ENCODE measurements at regions not wholly inside any gene's neighbourhood (a gene's known extent, or its start where the extent isn't known, plus 50 kb on each side); places are given as distances from the start of the nearest gene placed in this dataset.

DNA sequence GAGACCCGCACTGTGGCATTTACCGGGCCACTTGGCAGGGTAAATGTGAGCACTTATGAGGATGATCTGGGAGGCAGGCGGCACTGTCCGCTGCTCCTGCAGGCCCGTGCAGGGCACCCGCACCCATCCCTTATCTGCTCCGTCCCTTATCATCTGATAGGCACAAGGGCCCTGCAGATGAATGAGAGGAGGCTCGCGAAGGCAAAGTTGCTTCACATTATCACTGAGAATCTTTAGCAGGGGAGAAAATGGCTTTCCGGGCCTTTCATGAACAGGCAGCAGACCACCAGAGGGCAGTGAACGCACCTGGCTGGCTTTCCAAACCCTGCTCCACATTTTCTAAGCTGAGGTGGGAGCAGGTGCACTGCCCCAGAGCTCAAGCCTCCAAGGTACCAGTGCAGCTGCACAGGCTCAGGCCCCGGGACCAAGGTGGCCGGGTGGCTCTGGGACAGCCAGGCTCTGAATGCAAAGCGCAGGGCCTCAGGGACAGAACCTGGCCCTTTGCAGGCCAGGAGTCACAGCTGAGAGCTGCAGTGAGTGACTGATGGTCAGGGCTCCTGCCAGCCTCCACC, 165.6 kb downstream of the SHANK2 start:
- intact Hi-C loops (cut with DNase I) = no loop called here
- Histone ChIP-seq H3K9me3 (no peaks in the 10 kb centered on the region), H3K27me3 (no peaks in the 10 kb centered on the region), H3K27ac (no peak overlapping the region), H3K4me3 (no peak overlapping the region), H3K36me3 (peaks cover 0 to 10% (median 3%) of the 10 kb centered on the region in 4 donors), H3K4me1 (no peaks in the 10 kb centered on the region)
- WGBS (ENCODE audit: insufficient coverage, low coverage, low lambda C conversion rate, missing lambda C conversion rate) = 24% methylated on average over 3 of the region's 14 CpGs
- TF ChIP-seq POLR2A (IDR thresholded peaks at IDR 0.05) (no peak), CTCF (IDR thresholded peaks at IDR 0.05) (peak; percentile 39 to 62 (median 52))
- peak in 1 of 3 donors; percentile 38 for DNase-seq
- ATAC-seq = peak; percentile 74 to 87 (median 83)

- 83% methylated on average over 2 of the region's 9 CpGs for WGBS (ENCODE audit: insufficient coverage, low coverage, low lambda C conversion rate, missing lambda C conversion rate)
- TF ChIP-seq CTCF (IDR thresholded peaks at IDR 0.05) (no peak), POLR2A (IDR thresholded peaks at IDR 0.05) (no peak)
These were observed 167.9 kb downstream of the SHANK2 start for GRCh38 chr11:71084306-71085012.

GRCh38 chr11:71083105-71083504, 169.3 kb downstream of the SHANK2 start:
- TF ChIP-seq CTCF (IDR thresholded peaks at IDR 0.05) (no peak), POLR2A (IDR thresholded peaks at IDR 0.05) (no peak)
- ATAC-seq (no peak), DNase-seq (no peak)
- Histone ChIP-seq H3K4me3 (no peak overlapping the region), H3K27ac (no peak overlapping the region), H3K4me1 (no peaks in the 10 kb centered on the region), H3K27me3 (no peaks in the 10 kb centered on the region), H3K9me3 (no peaks in the 10 kb centered on the region), H3K36me3 (no peaks in the 10 kb centered on the region)
- WGBS (ENCODE audit: insufficient coverage, low coverage, low lambda C conversion rate, missing lambda C conversion rate) = no CpG with 5 or more reads among the region's 4 CpGs
- intact Hi-C loops (cut with DNase I) = no loop called here

More at GRCh38 chr11:71084306-71085012, 167.9 kb downstream of the SHANK2 start:
- H3K36me3 ChIP-seq = no peaks in the 10 kb centered on the region
- H3K27me3 ChIP-seq = no peaks in the 10 kb centered on the region
- no peaks in the 10 kb centered on the region for H3K4me1 ChIP-seq
- ATAC-seq (no peak), DNase-seq (no peak)
- H3K27ac ChIP-seq = no peak overlapping the region
- intact Hi-C loops (cut with DNase I) = no loop called here
- no peaks in the 10 kb centered on the region for H3K9me3 ChIP-seq
- H3K4me3 ChIP-seq = no peak overlapping the region

- Histone ChIP-seq H3K4me3 (no peak overlapping the region), H3K4me1 (no peaks in the 10 kb centered on the region), H3K27me3 (no peaks in the 10 kb centered on the region), H3K36me3 (no peaks in the 10 kb centered on the region), H3K27ac (no peak overlapping the region), H3K9me3 (no peaks in the 10 kb centered on the region)
- TF ChIP-seq POLR2A (IDR thresholded peaks at IDR 0.05) (no peak), CTCF (IDR thresholded peaks at IDR 0.05) (no peak)
- no peak for DNase-seq
- WGBS (ENCODE audit: insufficient coverage, low coverage, low lambda C conversion rate, missing lambda C conversion rate) = 10% methylated on average over 2 of the region's 9 CpGs
- no peak for ATAC-seq
- intact Hi-C loops (cut with DNase I) = no loop called here
These were observed 169.9 kb downstream of the SHANK2 start for GRCh38 chr11:71082454-71082853.
